Ecto neural progenitor cell (in vitro differentiated cells): ENCODE measurements at regions not wholly inside any gene's neighbourhood (a gene's known extent, or its start where the extent isn't known, plus 50 kb on each side); places are given as distances from the start of the nearest gene placed in this dataset.
"Not testable (repeated sequence)": the region's sequence is repeated elsewhere in the genome, so short reads cannot be mapped to it uniquely, and the experiment has no call there.

Experiments
- DNase-seq: peaks from one replicate; pipeline ENCODE4 v3.0.0-alpha.2; 2018; ENCODE audit warnings: low spot score

DNA sequence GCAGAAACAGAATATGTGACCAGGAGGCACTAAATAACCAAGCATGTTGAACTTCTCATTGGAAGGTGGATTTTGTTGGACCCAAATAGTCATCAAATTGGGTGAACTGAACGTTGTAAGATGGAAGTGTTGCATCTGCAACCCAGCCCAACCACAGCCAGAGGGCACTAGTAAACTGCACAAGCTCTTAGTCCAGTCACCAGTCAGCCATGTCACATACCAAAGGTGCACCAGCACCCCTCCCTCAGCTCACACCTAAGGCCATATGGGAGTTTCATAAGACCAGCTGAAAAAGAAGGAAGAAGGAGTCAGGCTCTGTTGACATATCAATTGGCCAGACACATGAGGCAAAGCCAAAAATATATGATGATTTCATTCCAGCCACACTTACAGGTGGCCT is 481.7 kb upstream of the NR5A2 start:
- DNase-seq: no peak

GRCh38 chr1:199546323-199546722 is 481.2 kb upstream of the NR5A2 start:
- DNase-seq: no peak

DNA sequence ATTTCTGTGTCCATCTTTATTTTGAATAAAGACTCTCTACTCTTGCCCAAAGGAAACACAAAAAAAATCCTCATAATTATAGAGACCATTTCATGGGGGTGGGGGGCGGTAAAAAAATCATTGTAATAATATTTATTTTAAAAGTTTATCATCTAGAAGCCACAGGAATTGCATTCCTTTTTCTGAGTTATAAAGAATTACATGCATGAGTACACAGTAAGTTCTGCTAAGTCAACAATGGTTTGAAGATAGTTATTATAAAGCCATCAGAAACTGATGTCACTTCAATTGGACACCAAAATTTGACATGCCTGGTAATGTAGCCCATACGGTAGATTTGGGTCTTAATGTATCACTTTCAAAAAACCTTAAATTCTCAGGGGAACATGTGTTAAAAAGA is 478.1 kb upstream of the NR5A2 start:
- DNase-seq: no peak

DNA sequence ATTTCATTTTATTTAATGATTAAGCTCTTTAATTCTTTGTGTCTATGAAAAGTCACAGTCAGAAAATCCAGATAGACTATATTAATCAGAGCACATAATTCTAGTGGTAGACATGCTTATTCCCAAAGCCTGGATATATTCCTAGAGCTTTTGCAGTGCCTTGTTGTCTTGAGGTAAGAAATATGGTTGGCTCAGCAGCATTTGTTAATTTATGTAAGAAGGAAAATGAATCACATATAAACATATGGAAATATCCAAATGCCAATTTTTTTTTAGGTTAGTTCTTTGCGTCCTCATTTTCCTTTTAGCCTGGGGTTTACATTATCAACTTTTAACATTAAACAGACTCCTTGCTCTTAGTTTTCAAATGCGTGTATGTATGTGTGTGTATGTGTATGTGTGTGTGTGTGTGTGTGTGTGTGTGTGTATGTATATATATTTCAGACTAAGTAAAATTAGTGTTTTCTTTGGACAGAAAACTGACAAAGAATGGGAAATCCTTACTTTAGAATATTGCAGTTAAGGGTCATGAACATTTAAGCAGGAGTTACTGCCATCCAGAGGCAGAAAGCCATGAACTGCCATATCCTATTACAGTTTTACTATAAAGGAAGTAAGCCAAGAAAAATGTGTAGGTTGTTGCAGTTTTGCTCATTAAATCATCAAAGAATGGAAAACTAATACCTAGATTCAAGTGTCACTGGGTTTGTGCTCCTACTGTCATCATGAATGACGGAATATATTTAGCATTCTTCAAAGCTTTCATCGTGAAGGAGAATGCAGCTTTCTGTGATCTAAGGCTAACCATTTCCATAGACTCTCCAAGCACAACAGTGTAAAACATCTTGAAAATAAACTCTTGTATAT is 477.1 kb upstream of the NR5A2 start:
- DNase-seq: no peak

DNA sequence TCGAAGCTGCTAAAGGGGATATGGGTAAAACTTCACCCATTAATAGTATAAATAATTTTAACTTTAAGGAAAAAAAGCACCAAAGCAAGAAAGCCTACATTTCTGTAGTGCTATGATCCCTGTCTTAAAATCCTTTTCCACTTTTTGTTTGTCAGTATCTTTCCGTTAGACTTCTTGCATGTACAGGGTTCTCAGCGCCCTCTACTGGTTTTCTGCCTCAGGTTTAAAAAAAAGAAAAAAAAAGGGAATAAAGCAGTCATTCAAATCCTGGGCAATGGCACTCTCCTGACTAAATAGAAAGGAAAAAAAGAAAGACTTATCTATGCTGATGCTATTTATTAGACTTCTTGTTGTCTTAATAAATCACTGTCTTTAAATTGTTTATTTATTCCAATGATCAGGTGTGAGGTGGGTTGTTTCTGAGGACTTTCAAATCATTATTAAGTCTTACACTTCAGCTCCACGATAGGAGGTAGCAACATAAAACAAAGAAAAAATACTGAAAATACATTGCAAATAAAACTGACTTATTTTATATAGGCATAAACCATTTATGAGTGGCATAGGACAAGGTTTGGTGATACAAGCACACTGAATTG is 475.4 kb upstream of the NR5A2 start:
- no peak for DNase-seq

DNA sequence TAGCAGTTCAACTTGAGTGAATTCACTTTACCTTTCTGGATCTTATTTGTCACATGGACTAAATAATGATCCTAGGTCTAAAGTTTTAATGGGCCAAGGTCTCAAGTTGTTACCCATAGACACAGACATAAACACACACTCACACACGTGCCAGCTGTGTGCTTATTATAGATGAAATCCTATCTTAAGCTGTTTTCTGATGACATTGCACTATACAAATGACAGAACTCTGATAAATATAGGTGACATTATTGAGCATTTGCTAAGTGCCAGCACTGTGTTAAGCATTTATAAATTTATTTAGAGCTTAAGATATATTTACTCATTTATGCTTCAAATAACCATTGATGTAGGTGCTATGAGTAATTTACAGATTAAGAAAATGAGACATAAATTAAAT is 474.4 kb upstream of the NR5A2 start:
- DNase-seq: no peak

DNA sequence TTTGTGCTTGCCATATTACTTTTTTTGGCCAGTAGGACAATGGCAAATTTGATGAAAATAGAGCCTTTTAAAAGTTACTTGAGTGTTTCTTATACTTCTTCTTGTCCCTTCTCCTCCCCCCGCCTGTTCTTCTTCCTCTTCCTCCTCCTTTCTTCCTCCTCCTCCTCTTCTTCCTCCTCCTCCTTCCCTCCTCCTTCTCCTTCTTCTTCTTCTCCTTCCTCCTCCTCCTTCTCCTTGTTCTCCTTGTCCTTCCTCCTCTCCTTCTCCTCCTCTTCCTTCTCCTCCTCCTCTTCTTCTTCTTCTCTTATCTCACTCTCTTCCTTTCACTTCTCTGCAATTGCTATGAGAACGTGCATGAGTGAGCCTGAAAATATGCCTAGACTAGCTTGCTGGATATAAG is 466.2 kb upstream of the NR5A2 start:
- DNase-seq: no peak

DNA sequence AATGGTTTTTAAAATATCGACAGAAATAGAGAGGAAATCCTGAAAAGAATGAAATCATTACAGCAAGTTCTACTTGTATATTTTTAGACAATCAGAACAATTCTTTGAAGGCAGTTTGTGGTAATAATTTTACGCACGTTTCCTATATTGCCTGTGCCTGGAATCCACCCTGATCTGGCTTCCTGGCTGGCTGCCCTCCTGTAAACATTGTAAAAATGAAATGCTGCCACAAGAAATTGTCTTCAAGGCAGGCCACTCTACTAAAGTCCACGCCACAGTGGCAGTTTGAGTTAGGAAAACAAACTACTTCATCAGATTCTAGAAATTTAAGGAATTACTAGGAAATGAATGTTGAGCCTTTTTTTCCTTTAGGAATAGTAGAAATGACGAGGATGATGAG is 454.5 kb upstream of the NR5A2 start:
- no peak for DNase-seq

- DNase-seq: no peak
Observed at GRCh38 chr1:199574950-199575349, 452.6 kb upstream of the NR5A2 start.

- no peak for DNase-seq
Observed at GRCh38 chr1:199580300-199580699, 447.2 kb upstream of the NR5A2 start.

GRCh38 chr1:199585392-199585791 is 442.1 kb upstream of the NR5A2 start:
- DNase-seq: no peak

GRCh38 chr1:199590708-199591107 is 436.8 kb upstream of the NR5A2 start:
- DNase-seq: no peak

GRCh38 chr1:199591468-199591867 is 436.0 kb upstream of the NR5A2 start:
- DNase-seq: no peak

DNA sequence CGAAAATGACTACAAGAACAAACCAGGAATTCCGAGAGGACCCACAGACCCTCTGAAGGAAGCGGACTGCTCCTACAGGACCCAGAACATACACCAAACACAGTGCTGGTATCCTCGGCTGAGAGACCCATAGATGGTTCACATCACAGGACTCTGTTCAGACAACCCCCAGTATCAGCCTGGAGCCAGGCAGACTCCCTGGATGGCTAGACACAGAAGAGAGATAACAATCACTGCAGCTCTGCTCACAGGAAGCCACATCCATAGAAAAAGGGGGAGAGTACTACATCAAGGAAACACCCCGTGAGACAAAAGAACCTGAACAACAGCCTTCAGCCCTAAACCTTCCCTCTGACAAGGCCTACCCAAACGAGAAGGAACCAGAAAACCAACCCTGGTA is 434.0 kb upstream of the NR5A2 start:
- DNase-seq: no peak

DNA sequence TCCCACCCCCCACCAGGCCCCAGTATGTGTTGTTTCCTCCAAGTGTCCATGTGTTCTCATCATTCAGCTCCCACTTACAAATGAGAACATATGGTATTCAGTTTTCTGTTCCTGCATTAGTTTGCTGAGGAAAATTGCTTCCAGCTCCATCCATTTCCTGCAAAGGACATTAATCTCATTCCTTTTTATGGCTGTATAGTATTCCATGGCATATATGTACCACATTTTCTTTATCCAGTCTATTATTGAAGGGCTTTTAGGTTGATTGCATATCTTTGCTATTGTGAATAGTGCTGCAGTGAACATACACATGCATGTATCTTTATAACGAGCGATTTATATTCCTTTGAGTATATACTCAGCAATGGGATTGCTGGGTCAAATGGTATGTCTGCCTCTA is 431.1 kb upstream of the NR5A2 start:
- not testable (repeated sequence) for DNase-seq

- no peak for DNase-seq
Observed at GRCh38 chr1:199597152-199597551, 430.4 kb upstream of the NR5A2 start.

DNA sequence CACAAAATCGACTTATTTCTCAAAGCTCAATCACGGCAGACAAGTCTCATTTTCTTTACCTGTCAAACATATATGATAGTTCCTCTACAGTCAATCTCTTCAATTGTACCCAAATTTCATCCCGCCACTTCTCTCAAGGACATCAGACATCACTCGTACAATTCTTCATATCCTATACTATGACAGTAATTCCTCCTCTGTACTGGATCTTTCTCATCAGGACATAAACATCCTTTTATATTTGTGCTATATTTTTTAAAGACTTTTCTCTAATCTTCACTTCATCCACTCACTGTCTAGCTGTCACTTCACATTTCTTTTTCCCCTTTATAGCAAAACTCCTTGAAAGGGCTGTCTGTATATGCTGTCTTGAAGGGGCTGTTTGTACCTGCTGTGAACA is 419.1 kb upstream of the NR5A2 start:
- DNase-seq: no peak

GRCh38 chr1:199612976-199613774 is 414.3 kb upstream of the NR5A2 start:
- no peak for DNase-seq

GRCh38 chr1:199616947-199617346 is 410.6 kb upstream of the NR5A2 start:
- no peak for DNase-seq

DNA sequence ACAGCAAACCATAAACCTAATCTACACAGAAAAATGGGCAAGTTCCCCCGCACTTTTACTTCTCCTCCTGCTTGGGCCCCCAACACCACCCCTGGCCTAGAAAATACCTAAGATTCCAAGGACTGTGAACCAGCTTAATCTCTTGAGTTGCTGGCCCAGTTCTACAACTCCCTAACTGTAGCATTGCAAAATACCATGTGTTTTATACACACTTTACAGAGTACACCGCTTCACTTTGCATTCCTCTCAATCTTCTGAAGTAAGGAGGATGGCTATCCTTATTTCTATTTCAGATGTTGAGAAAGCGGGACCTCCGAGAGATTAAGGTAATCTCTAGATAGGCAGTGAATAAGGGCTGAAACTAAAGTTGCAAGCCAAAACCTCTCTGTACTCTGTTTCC is 408.3 kb upstream of the NR5A2 start:
- DNase-seq: no peak

DNA sequence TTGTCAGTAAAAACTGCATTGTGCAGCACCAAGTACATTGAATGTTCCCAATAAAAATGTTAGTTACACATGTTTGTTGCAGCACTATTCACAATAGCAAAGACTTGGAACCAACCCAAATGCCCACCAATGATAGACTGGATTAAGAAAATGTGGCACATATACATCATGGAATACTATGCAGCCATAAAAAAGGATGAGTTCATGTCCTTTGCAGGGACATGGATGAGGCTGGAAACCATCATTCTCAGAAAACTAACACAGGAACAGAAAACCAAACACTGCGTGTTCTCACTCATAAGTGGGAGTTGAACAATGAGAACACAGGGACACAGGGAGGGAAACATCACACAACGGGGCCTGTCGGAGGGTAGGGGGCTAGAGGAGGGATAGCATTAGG is 401.3 kb upstream of the NR5A2 start:
- not testable (repeated sequence) for DNase-seq

DNA sequence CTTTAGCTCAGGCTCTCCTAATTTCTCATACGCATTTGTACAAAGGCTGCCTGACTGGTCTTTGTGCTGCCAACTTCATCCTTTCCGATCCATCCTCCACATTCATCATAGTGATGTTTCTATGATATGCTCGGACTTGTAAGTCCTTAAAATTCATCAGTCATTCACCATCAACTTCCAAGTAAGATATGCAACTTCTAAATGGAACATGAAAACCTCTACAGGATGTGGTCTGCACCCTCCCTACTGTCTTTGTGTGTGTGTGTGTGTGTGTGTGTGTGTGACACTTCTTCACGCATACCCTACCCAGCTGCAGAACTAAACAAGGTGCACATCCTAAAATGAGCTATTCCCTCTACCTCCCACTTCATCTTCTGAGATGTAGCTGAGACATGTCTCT is 397.9 kb upstream of the NR5A2 start:
- DNase-seq: no peak

DNA sequence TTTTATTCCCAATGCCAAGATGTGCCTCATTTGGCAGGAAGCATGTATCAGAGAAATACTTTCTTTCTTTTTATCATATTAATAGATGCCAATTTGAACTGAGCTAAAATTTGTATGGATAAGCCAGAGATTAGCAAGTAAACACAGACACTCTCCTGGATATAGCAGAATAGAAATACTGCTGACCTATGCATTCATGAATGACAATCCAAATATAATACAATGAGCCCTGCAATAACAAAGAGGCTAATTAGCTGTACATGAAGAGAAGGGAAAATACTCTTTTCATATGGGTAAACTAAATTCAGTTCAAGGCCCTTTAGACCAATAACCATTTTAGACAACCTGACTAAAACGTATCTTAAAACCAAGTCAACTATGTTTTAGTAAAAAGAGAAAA is 388.1 kb upstream of the NR5A2 start:
- no peak for DNase-seq
